Activated CD4-positive, alpha-beta T cell treated with anti-CD3 and anti-CD28 coated beads, Interleukin-2, amount 10 ng/mL, durations not matched to agents 24 days and 14 days (primary cell): ENCODE measurements at regions not wholly inside any gene's neighbourhood (a gene's known extent, or its start where the extent isn't known, plus 50 kb on each side); places are given as distances from the start of the nearest gene placed in this dataset.

Experiments
- DNase-seq: peaks from one replicate; pipeline ENCODE4 v3.0.0; 2022
- H3K27ac Mint-ChIP-seq: one replicate; pipeline ENCODE4 v1.8.0; 2022; ENCODE audit warnings: mild to moderate bottlenecking, mixed read lengths
- H3K27me3 Mint-ChIP-seq: one replicate; pipeline ENCODE4 v1.8.0; 2022; ENCODE audit warnings: mixed read lengths
- H3K36me3 Mint-ChIP-seq: one replicate; pipeline ENCODE4 v1.8.0; 2022; ENCODE audit warnings: low read depth, mild to moderate bottlenecking, mixed read lengths
- H3K4me1 Mint-ChIP-seq: one replicate; pipeline ENCODE4 v1.8.0; 2021; ENCODE audit warnings: mixed read lengths
- H3K4me3 Mint-ChIP-seq: one replicate; pipeline ENCODE4 v1.8.0; 2022; ENCODE audit warnings: mild to moderate bottlenecking, moderate library complexity, mixed read lengths
- H3K9me3 Mint-ChIP-seq: one replicate; pipeline ENCODE4 v1.8.0; 2021; ENCODE audit warnings: mixed read lengths
- intact Hi-C: fragments of 100-400 bp; cut with micrococcal nuclease; formaldehyde crosslinking; loops from one replicate; pipeline ENCODE4 v1.15.1; 2023

GRCh38 chr11:15747671-15748070 is 608.7 kb downstream of the SOX6 start:
- no peaks in the 10 kb centered on the region for H3K4me1 Mint-ChIP-seq
- no peaks in the 10 kb centered on the region for H3K9me3 Mint-ChIP-seq
- DNase-seq, result no peak
- no peaks in the 10 kb centered on the region for H3K27me3 Mint-ChIP-seq
- intact Hi-C loops, result no loop called here
- H3K27ac Mint-ChIP-seq, result no peak overlapping the region
- no peaks in the 10 kb centered on the region for H3K36me3 Mint-ChIP-seq
- no peak overlapping the region for H3K4me3 Mint-ChIP-seq

GRCh38 chr11:15748132-15748531 is 608.2 kb downstream of the SOX6 start:
- H3K27me3 Mint-ChIP-seq, result no peaks in the 10 kb centered on the region
- H3K4me3 Mint-ChIP-seq, result no peak overlapping the region
- H3K27ac Mint-ChIP-seq, result no peak overlapping the region
- H3K4me1 Mint-ChIP-seq, result no peaks in the 10 kb centered on the region
- H3K36me3 Mint-ChIP-seq, result no peaks in the 10 kb centered on the region
- intact Hi-C loops, result no loop called here
- DNase-seq, result no peak
- H3K9me3 Mint-ChIP-seq, result no peaks in the 10 kb centered on the region

GRCh38 chr11:15748741-15749140 is 607.6 kb downstream of the SOX6 start:
- H3K36me3 Mint-ChIP-seq, result no peaks in the 10 kb centered on the region
- no peaks in the 10 kb centered on the region for H3K27me3 Mint-ChIP-seq
- H3K9me3 Mint-ChIP-seq, result no peaks in the 10 kb centered on the region
- no peak overlapping the region for H3K27ac Mint-ChIP-seq
- no peak for DNase-seq
- H3K4me3 Mint-ChIP-seq, result no peak overlapping the region
- intact Hi-C loops, result no loop called here
- H3K4me1 Mint-ChIP-seq, result no peaks in the 10 kb centered on the region

- intact Hi-C loops, result no loop called here
- Mint-ChIP-seq H3K4me1 (no peaks in the 10 kb centered on the region), H3K9me3 (no peaks in the 10 kb centered on the region), H3K4me3 (no peak overlapping the region), H3K27ac (no peak overlapping the region), H3K27me3 (no peaks in the 10 kb centered on the region), H3K36me3 (no peaks in the 10 kb centered on the region)
- no peak for DNase-seq
Observed at GRCh38 chr11:15750535-15751308, 605.6 kb downstream of the SOX6 start.

GRCh38 chr11:15754221-15754620 is 602.1 kb downstream of the SOX6 start:
- no peaks in the 10 kb centered on the region for H3K27me3 Mint-ChIP-seq
- no peaks in the 10 kb centered on the region for H3K4me1 Mint-ChIP-seq
- peak overlapping the region; percentile 57 for H3K27ac Mint-ChIP-seq
- no peaks in the 10 kb centered on the region for H3K36me3 Mint-ChIP-seq
- no peak for DNase-seq
- intact Hi-C loops, result no loop called here
- H3K4me3 Mint-ChIP-seq, result no peak overlapping the region
- no peaks in the 10 kb centered on the region for H3K9me3 Mint-ChIP-seq

GRCh38 chr11:15757048-15757698 is 599.2 kb downstream of the SOX6 start:
- Mint-ChIP-seq H3K4me1 (no peaks in the 10 kb centered on the region), H3K27ac (no peak overlapping the region), H3K27me3 (no peaks in the 10 kb centered on the region), H3K36me3 (no peaks in the 10 kb centered on the region), H3K9me3 (no peaks in the 10 kb centered on the region), H3K4me3 (no peak overlapping the region)
- DNase-seq, result no peak
- intact Hi-C loops, result no loop called here

GRCh38 chr11:15758857-15759465 is 597.4 kb downstream of the SOX6 start:
- no peak for DNase-seq
- intact Hi-C loops, result no loop called here
- H3K27ac Mint-ChIP-seq, result no peak overlapping the region

GRCh38 chr11:15761235-15761634 is 595.1 kb downstream of the SOX6 start:
- H3K9me3 Mint-ChIP-seq, result no peaks in the 10 kb centered on the region
- intact Hi-C loops, result no loop called here
- no peak overlapping the region for H3K27ac Mint-ChIP-seq
- no peaks in the 10 kb centered on the region for H3K4me1 Mint-ChIP-seq
- no peak overlapping the region for H3K4me3 Mint-ChIP-seq
- no peaks in the 10 kb centered on the region for H3K36me3 Mint-ChIP-seq
- DNase-seq, result no peak
- H3K27me3 Mint-ChIP-seq, result no peaks in the 10 kb centered on the region

More at GRCh38 chr11:15758857-15759465, 597.4 kb downstream of the SOX6 start:
- Mint-ChIP-seq H3K4me1 (no peaks in the 10 kb centered on the region), H3K36me3 (no peaks in the 10 kb centered on the region), H3K4me3 (no peak overlapping the region), H3K27me3 (no peaks in the 10 kb centered on the region), H3K9me3 (no peaks in the 10 kb centered on the region)

GRCh38 chr11:15764326-15764725 is 592.0 kb downstream of the SOX6 start:
- Mint-ChIP-seq H3K27me3 (no peaks in the 10 kb centered on the region), H3K4me1 (no peaks in the 10 kb centered on the region), H3K9me3 (no peaks in the 10 kb centered on the region), H3K4me3 (no peak overlapping the region), H3K36me3 (no peaks in the 10 kb centered on the region), H3K27ac (no peak overlapping the region)
- no peak for DNase-seq
- intact Hi-C loops, result no loop called here

GRCh38 chr11:15764948-15765347 is 591.4 kb downstream of the SOX6 start:
- no peak overlapping the region for H3K4me3 Mint-ChIP-seq
- intact Hi-C loops, result no loop called here
- no peaks in the 10 kb centered on the region for H3K36me3 Mint-ChIP-seq
- H3K4me1 Mint-ChIP-seq, result no peaks in the 10 kb centered on the region
- no peak for DNase-seq
- H3K27me3 Mint-ChIP-seq, result no peaks in the 10 kb centered on the region
- H3K27ac Mint-ChIP-seq, result no peak overlapping the region
- no peaks in the 10 kb centered on the region for H3K9me3 Mint-ChIP-seq

- DNase-seq, result no peak
- H3K4me1 Mint-ChIP-seq, result no peaks in the 10 kb centered on the region
- H3K4me3 Mint-ChIP-seq, result no peak overlapping the region
- H3K9me3 Mint-ChIP-seq, result no peaks in the 10 kb centered on the region
- intact Hi-C loops, result no loop called here
- H3K27ac Mint-ChIP-seq, result no peak overlapping the region
- no peaks in the 10 kb centered on the region for H3K27me3 Mint-ChIP-seq
- H3K36me3 Mint-ChIP-seq, result no peaks in the 10 kb centered on the region
Observed at GRCh38 chr11:15765530-15765929, 590.8 kb downstream of the SOX6 start.

- no peak overlapping the region for H3K4me3 Mint-ChIP-seq
- H3K27me3 Mint-ChIP-seq, result no peaks in the 10 kb centered on the region
- H3K4me1 Mint-ChIP-seq, result no peaks in the 10 kb centered on the region
- intact Hi-C loops, result no loop called here
- DNase-seq, result no peak
- H3K9me3 Mint-ChIP-seq, result no peaks in the 10 kb centered on the region
- no peak overlapping the region for H3K27ac Mint-ChIP-seq
- no peaks in the 10 kb centered on the region for H3K36me3 Mint-ChIP-seq
Observed at GRCh38 chr11:15768321-15768720, 588.0 kb downstream of the SOX6 start.

GRCh38 chr11:15769203-15769602 is 587.1 kb downstream of the SOX6 start:
- intact Hi-C loops, result no loop called here
- no peak overlapping the region for H3K4me3 Mint-ChIP-seq
- no peak for DNase-seq
- no peaks in the 10 kb centered on the region for H3K9me3 Mint-ChIP-seq
- no peaks in the 10 kb centered on the region for H3K36me3 Mint-ChIP-seq
- H3K27ac Mint-ChIP-seq, result no peak overlapping the region
- no peaks in the 10 kb centered on the region for H3K27me3 Mint-ChIP-seq
- H3K4me1 Mint-ChIP-seq, result no peaks in the 10 kb centered on the region

GRCh38 chr11:15770798-15771414 is 585.4 kb downstream of the SOX6 start:
- Mint-ChIP-seq H3K27ac (no peak overlapping the region), H3K4me3 (no peak overlapping the region)
- peak; percentile 61 for DNase-seq

More at GRCh38 chr11:15770798-15771414, 585.4 kb downstream of the SOX6 start:
- Mint-ChIP-seq H3K4me1 (no peaks in the 10 kb centered on the region), H3K36me3 (no peaks in the 10 kb centered on the region), H3K9me3 (no peaks in the 10 kb centered on the region), H3K27me3 (no peaks in the 10 kb centered on the region)
- intact Hi-C loops, result loop anchor here (2.0 kb wide), 1 partner anchor 40 kb away; no protein-coding TSS in a partner anchor
